ENCODE measurements at regions not wholly inside any gene's neighbourhood (a gene's known extent, or its start where the extent isn't known, plus 50 kb on each side); places are given as distances from the start of the nearest gene placed in this dataset.

- no peak overlapping the region for H3K4me3 ChIP-seq
- TF ChIP-seq CTCF (IDR thresholded peaks at IDR 0.05), result no peak
- H3K4me1 ChIP-seq, result no peaks in the 10 kb centered on the region
- H3K27ac ChIP-seq, result no peak overlapping the region
- 57 to 68% methylated on average over 3 of the region's 3 CpGs for WGBS, 2 donors
- no peaks in the 10 kb centered on the region for H3K9me3 ChIP-seq
- ATAC-seq (no peak), FAIRE-seq (no peak), DNase-seq (no peak)
- H3K36me3 ChIP-seq, result no peaks in the 10 kb centered on the region
- intact Hi-C loops (cut with DNase I), result no loop called here
- H3K27me3 ChIP-seq, result no peaks in the 10 kb centered on the region
These were observed 635.1 kb upstream of the SLC39A10 start for GRCh38 chr2:195021711-195022507.

- FAIRE-seq, result no peak
These were observed 638.6 kb upstream of the SLC39A10 start for GRCh38 chr2:195018462-195018861.

GRCh38 chr2:195017890-195018289 is 639.1 kb upstream of the SLC39A10 start:
- H3K27me3 ChIP-seq, result no peaks in the 10 kb centered on the region
- no peak for FAIRE-seq

More at GRCh38 chr2:195018462-195018861, 638.6 kb upstream of the SLC39A10 start:
- Histone ChIP-seq H3K27ac (no peak overlapping the region), H3K4me1 (no peaks in the 10 kb centered on the region), H3K27me3 (no peaks in the 10 kb centered on the region), H3K4me3 (no peak overlapping the region), H3K36me3 (no peaks in the 10 kb centered on the region), H3K9me3 (no peaks in the 10 kb centered on the region)
- no peak for TF ChIP-seq CTCF (IDR thresholded peaks at IDR 0.05)
- DNase-seq (no peak), ATAC-seq (no peak)
- intact Hi-C loops (cut with DNase I), result no loop called here

GRCh38 chr2:195016841-195017240 is 640.2 kb upstream of the SLC39A10 start:
- H3K4me3 ChIP-seq, result no peak overlapping the region
- FAIRE-seq (no peak), ATAC-seq (no peak), DNase-seq (no peak)
- TF ChIP-seq CTCF (IDR thresholded peaks at IDR 0.05), result no peak
- H3K27me3 ChIP-seq, result no peaks in the 10 kb centered on the region
- no peaks in the 10 kb centered on the region for H3K36me3 ChIP-seq
- intact Hi-C loops (cut with DNase I), result no loop called here
- no peaks in the 10 kb centered on the region for H3K4me1 ChIP-seq
- no peak overlapping the region for H3K27ac ChIP-seq
- H3K9me3 ChIP-seq, result no peaks in the 10 kb centered on the region
- 44 to 46% methylated on average over 2 of the region's 2 CpGs for WGBS, 2 donors

More at GRCh38 chr2:195017890-195018289, 639.1 kb upstream of the SLC39A10 start:
- no peak overlapping the region for H3K27ac ChIP-seq
- intact Hi-C loops (cut with DNase I), result no loop called here
- WGBS, 2 donors, result 64 to 71% methylated on average over 1 of the region's 1 CpG
- ATAC-seq (no peak), DNase-seq (no peak)
- H3K4me1 ChIP-seq, result no peaks in the 10 kb centered on the region
- no peak overlapping the region for H3K4me3 ChIP-seq
- no peaks in the 10 kb centered on the region for H3K36me3 ChIP-seq
- TF ChIP-seq CTCF (IDR thresholded peaks at IDR 0.05), result no peak
- H3K9me3 ChIP-seq, result no peaks in the 10 kb centered on the region

DNA sequence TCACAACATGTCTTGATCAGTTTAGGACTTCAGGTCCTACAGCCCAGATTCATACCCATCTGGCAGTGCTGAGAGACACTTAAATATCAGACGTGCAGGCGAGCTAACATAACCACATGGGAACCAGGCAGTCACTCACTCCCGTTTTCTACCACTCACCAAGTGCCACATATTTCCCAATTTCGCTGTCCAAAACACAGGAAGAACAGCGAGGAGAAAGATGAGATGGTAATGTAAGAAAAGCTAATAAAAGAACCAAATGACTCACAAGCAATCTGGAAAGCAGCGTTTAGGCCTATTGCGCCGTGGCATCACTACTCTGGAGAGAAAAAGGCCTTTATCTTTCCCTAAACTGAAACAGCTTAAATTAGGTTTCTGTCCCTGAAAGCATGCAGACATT is 647.8 kb upstream of the SLC39A10 start:
- intact Hi-C loops (cut with DNase I), result no loop called here
- Histone ChIP-seq H3K9me3 (no peaks in the 10 kb centered on the region), H3K36me3 (no peaks in the 10 kb centered on the region), H3K27ac (no peak overlapping the region), H3K27me3 (no peaks in the 10 kb centered on the region), H3K4me1 (no peaks in the 10 kb centered on the region), H3K4me3 (no peak overlapping the region)
- ATAC-seq (no peak), FAIRE-seq (no peak), DNase-seq (no peak)
- no peak for TF ChIP-seq CTCF (IDR thresholded peaks at IDR 0.05)
- 57 to 66% methylated on average over 8 of the region's 8 CpGs for WGBS, 2 donors
